ENCODE measurements at regions not wholly inside any gene's neighbourhood (a gene's known extent, or its start where the extent isn't known, plus 50 kb on each side); places are given as distances from the start of the nearest gene placed in this dataset.
"Not testable (repeated sequence)": the region's sequence is repeated elsewhere in the genome, so short reads cannot be mapped to it uniquely, and the experiment has no call there.

DNA sequence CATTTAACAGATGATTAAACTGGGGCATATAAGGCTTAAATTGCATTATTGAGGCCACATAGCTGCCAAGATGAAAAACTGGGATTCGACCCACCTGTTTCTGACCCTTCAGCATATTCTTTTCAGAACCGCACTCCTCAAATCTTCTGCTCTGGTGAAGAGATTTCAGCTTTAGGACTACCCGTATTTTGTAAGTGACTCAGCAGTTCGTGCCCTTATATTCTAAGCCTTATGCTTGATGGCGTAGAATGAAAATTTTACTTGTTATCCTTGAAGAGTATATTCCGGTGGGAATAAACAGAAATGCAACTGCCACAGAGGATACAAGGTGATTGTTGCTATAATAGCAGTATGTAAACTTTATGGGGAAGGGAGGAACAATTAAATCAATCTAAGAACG is 657.1 kb downstream of the DOK5 start:
- TF ChIP-seq, protein P1, sequence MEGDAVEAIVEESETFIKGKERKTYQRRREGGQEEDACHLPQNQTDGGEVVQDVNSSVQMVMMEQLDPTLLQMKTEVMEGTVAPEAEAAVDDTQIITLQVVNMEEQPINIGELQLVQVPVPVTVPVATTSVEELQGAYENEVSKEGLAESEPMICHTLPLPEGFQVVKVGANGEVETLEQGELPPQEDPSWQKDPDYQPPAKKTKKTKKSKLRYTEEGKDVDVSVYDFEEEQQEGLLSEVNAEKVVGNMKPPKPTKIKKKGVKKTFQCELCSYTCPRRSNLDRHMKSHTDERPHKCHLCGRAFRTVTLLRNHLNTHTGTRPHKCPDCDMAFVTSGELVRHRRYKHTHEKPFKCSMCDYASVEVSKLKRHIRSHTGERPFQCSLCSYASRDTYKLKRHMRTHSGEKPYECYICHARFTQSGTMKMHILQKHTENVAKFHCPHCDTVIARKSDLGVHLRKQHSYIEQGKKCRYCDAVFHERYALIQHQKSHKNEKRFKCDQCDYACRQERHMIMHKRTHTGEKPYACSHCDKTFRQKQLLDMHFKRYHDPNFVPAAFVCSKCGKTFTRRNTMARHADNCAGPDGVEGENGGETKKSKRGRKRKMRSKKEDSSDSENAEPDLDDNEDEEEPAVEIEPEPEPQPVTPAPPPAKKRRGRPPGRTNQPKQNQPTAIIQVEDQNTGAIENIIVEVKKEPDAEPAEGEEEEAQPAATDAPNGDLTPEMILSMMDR (IDR thresholded peaks at IDR 0.05; ENCODE audit: borderline replicate concordance, insufficient read depth, low read depth, low read length) = no peak
- H3K4me3 ChIP-seq (ENCODE audit: low read depth, low read length) = no peak overlapping the region

DNA sequence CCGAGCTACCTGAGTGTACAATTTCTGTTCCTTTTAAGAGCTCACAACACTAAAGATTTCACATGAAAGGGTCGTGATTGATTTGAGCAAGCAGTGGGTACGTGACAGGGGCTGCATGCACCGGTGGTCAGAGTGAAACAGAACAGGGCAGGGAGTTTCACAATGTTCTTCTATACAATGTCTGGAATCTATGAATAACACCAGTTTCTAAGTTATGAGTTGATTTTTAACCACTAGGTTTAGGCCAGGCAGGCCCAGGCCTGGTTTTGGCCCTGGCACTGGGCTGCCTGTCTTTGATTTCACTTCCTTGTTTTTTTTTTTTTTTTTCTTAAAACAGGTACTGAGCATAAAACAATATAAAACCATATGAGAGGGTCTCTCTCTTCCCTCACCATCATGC is 642.2 kb downstream of the DOK5 start:
- H3K4me3 ChIP-seq (ENCODE audit: low read depth, low read length) = not testable (repeated sequence)

DNA sequence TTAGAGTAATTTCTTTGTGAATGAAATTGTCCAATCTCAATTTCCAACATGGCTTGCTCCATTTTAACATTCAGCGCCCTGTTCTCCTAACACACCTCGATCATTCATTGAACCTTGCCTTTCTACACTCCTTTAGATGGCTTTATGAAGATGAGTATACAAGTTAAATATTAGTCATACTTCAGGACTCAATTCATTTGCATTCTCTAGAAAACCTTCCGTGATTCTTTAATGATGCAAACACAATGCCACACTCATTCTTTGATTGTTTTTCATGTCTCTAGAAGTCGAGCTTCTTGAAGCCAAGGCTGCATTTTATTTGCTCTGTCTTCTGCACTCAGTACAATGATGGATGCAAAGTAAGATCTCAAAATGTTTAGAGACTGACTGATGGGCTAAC is 641.2 kb downstream of the DOK5 start:
- TF ChIP-seq, protein P1 (IDR thresholded peaks at IDR 0.05; ENCODE audit: borderline replicate concordance, insufficient read depth, low read depth, low read length) = no peak
- H3K4me3 ChIP-seq (ENCODE audit: low read depth, low read length) = no peak overlapping the region

DNA sequence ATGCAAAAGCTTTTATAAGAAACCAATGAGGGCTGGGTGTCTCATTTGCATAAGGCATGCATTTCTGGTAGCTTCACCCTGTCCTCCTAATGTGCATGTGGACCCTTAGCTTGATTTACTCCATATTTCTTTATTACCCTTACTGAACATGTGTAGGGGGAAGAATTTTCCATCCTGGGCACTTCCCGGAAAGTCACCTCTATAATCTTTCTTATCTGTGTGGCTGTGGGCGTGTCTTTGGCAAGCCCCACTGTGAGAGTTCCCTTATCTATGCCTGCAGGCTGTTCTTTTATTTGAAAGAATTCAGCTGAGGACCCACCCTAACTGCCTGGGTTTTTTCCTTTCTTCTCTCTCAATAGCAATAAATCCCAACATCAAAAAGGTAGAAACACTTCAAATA is 627.8 kb downstream of the DOK5 start:
- H3K4me3 ChIP-seq (ENCODE audit: low read depth, low read length) = no peak overlapping the region
- TF ChIP-seq, protein P1 (IDR thresholded peaks at IDR 0.05; ENCODE audit: borderline replicate concordance, insufficient read depth, low read depth, low read length) = no peak

DNA sequence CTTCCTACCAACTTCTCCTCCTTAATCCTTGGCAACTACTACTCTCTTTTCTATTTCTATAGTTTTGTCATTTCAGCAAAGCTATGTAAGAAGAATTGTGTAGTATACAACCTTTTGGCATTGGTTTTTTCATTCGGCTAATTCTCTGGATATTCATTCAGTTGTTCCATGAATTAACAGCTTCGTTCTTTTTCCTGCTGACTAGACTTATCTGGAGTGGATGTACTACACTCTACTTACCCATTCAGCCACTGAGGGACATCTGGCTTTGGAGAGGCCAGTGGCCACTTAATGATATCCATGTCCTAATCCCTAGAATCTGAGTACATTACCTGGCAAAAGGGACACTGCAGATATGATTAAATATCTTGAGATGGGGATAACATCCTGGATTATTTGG is 623.9 kb downstream of the DOK5 start:
- TF ChIP-seq, protein P1 (IDR thresholded peaks at IDR 0.05; ENCODE audit: borderline replicate concordance, insufficient read depth, low read depth, low read length) = no peak
- H3K4me3 ChIP-seq (ENCODE audit: low read depth, low read length) = no peak overlapping the region

DNA sequence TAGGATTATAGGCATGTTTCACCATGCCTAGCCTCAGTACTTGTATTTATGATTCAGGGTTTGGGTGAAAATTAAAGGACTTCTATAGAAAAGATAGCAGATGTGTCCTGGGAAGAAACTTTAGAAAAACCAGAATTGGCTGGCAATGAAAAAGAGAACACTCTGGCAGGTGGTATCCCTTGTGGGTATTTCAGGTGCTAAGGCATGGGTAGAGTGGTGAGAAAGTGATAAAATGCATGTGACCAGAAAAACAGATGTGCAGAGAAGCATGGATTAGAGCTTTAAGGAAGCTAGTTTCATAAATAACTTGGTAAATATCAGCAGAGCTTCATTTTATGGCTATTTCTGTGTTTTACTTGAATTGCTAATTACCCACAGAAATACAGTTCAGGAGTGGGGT is 622.2 kb downstream of the DOK5 start:
- TF ChIP-seq, protein P1 (IDR thresholded peaks at IDR 0.05; ENCODE audit: borderline replicate concordance, insufficient read depth, low read depth, low read length) = no peak
- H3K4me3 ChIP-seq (ENCODE audit: low read depth, low read length) = no peak overlapping the region

DNA sequence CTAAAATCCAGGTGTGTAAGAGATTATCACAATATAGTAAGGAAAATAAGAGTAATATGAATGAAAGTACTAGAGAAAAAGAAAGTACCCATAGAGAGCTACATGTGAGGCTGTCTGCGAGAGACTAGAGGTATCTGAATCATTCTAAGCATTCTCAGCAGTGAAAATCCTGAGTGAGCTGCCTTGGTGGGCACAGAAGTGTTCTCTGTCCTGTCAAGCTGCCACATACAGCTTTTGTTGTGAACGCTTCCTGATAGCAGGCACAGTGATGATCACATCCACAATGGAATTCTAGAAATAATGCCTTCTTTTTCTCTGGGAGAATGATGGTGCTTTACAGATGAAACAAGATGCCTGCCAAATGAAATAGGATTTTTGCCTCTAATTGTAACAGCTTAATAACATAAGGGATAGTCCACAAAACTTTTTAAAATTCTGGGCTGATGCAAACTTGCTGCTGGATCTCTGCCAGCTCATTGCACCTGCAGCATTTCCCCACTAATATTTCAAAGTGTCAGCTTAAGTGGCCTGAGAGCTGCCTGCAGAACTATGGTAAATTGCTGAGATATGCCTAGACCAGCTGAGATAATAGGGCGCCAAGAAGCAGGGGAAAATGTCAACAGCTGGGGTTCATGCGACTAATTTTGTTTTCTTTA is 620.5 kb downstream of the DOK5 start:
- TF ChIP-seq, protein P1 (IDR thresholded peaks at IDR 0.05; ENCODE audit: borderline replicate concordance, insufficient read depth, low read depth, low read length) = no peak
- H3K4me3 ChIP-seq (ENCODE audit: low read depth, low read length) = no peak overlapping the region
